Fibroblast of lung (primary cell): ENCODE measurements at regions not wholly inside any gene's neighbourhood (a gene's known extent, or its start where the extent isn't known, plus 50 kb on each side); places are given as distances from the start of the nearest gene placed in this dataset.
"Not testable (repeated sequence)": the region's sequence is repeated elsewhere in the genome, so short reads cannot be mapped to it uniquely, and the experiment has no call there.

ENCODE experiments used
- DNase-seq, 2 donors: peaks; one replicate each; pipeline versions ENCODE4 v3.0.0 to v3.0.0-alpha.2; 2010; ENCODE audit warnings: low read depth in 2 of 2
- H2AFZ ChIP-seq: 2 replicates; pipeline ENCODE4 v1.5.1; 2012; ENCODE audit warnings: low read length, control low read depth, inconsistent platforms
- H3K27ac ChIP-seq: 2 replicates; pipeline ENCODE4 v1.5.1; 2011; ENCODE audit warnings: low read length, control low read depth; ENCODE audit not compliant: insufficient read depth
- H3K27me3 ChIP-seq: 2 replicates; pipeline ENCODE4 v1.5.1; 2011; ENCODE audit warnings: mild to moderate bottlenecking, low read length; ENCODE audit not compliant: control insufficient read depth, insufficient read depth
- H3K36me3 ChIP-seq: 2 replicates; pipeline ENCODE4 v1.5.1; 2011; ENCODE audit warnings: low read length; ENCODE audit not compliant: control insufficient read depth, insufficient read depth
- H3K4me1 ChIP-seq: 2 replicates; pipeline ENCODE4 v1.5.1; 2011; ENCODE audit warnings: low read length; ENCODE audit not compliant: control insufficient read depth, insufficient read depth; ENCODE audit errors: extremely low read depth
- H3K4me2 ChIP-seq: 2 replicates; pipeline ENCODE4 v1.5.1; 2011; ENCODE audit warnings: low read length, control low read depth; ENCODE audit not compliant: insufficient read depth; ENCODE audit errors: extremely low read depth
- H3K4me3 ChIP-seq, 4 experiments: fragments of 200-600 bp in 1 of 4; sonication (generic) in 1 of 4; replicated peaks in 1 of 4; 2 replicates each; pipeline ENCODE4 v1.5.1; 2011 to 2016; ENCODE audit warnings: low read length in 4 of 4, low read depth in 3 of 4, mild to moderate bottlenecking in 3 of 4, control low read depth in 2 of 4, inconsistent platforms in 1 of 4, mixed read lengths in 1 of 4; ENCODE audit not compliant: insufficient read depth in 1 of 4; ENCODE audit errors: control extremely low read depth in 1 of 4
- H3K79me2 ChIP-seq: 2 replicates; pipeline ENCODE4 v1.5.1; 2012; ENCODE audit warnings: mild to moderate bottlenecking, low read length, inconsistent platforms; ENCODE audit not compliant: control insufficient read depth, insufficient read depth
- H3K9ac ChIP-seq: 2 replicates; pipeline ENCODE4 v1.5.1; 2011; ENCODE audit warnings: mild to moderate bottlenecking, low read length, control low read depth; ENCODE audit not compliant: insufficient read depth
- H3K9me3 ChIP-seq: 2 replicates; pipeline ENCODE4 v1.5.1; 2012; ENCODE audit warnings: low read depth, low read length; ENCODE audit not compliant: control insufficient read depth, insufficient read depth
- H4K20me1 ChIP-seq: 2 replicates; pipeline ENCODE4 v1.5.1; 2011; ENCODE audit warnings: low read length; ENCODE audit not compliant: control insufficient read depth, insufficient read depth; ENCODE audit errors: extremely low read depth
- CTCF ChIP-seq, 2 donors: IDR thresholded peaks in 1 of 2; conservative IDR thresholded peaks in 1 of 2; 1 replicate in 1 of 2; 2 replicates in 1 of 2; pipeline ENCODE4 v1.5.1; 2011 to 2012; ENCODE audit warnings: low read length in 2 of 2, control low read depth in 1 of 2, inconsistent platforms in 1 of 2, low read depth in 1 of 2, mild to moderate bottlenecking in 1 of 2
- EZH2 ChIP-seq: IDR thresholded peaks from 2 replicates; pipeline ENCODE4 v1.5.1; 2012; ENCODE audit warnings: low read length, control low read depth, mild to moderate bottlenecking; ENCODE audit errors: missing control alignments

DNA sequence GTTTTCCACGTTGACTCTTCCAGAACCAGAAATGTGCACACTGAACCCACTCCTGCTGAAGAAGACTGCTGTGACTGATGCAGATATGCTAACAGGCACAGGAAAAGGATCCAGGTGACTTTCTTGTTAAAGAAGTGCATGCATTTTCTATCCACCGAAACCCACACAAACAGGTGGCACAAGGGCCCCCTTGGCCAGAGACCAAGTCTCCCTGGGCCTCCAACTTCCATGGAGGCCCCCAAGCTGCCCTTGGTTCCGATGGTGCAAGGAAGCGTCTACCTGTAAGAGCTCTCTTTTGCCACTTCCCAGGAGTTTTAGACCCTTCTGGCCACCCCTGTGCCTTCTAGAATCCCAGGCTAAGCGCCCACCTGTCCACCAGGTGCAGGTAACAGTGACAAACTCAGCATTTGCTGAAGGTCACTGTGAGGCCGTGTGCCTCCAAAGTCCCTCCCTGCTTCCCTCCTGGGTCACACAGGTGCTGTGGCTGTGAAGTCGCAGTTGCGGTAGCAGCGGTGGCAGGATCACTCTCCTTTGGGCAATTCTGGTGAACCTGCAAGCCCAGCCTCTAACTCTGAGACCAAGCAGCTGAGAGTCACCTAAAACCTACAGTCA, 134.8 kb downstream of the PXDC1 start:
- Histone ChIP-seq H3K79me2 (no peaks in the 10 kb centered on the region), H3K9me3 (no peaks in the 10 kb centered on the region), H4K20me1 (no peaks in the 10 kb centered on the region), H3K4me3 (no peak overlapping the region), H3K4me2 (no peak overlapping the region), H3K27me3 (peaks cover 6% of the 10 kb centered on the region), H3K9ac (no peak overlapping the region), H3K27ac (no peak overlapping the region), H2AFZ (no peak overlapping the region), H3K36me3 (no peaks in the 10 kb centered on the region), H3K4me1 (peaks cover 2% of the 10 kb centered on the region)
- TF ChIP-seq EZH2 (no peak), CTCF (conservative IDR thresholded peaks at IDR 0.05 in 1 of 2, IDR thresholded peaks at IDR 0.05 in 1 of 2; ENCODE audit: low read depth in 1 of 2, low read length in 2 of 2) (no peak)
- DNase-seq = no peak

- no peak overlapping the region for H2AFZ ChIP-seq
- H3K4me3 ChIP-seq = no peak overlapping the region
- no peak overlapping the region for H3K4me2 ChIP-seq
- H3K9ac ChIP-seq = no peak overlapping the region
- no peaks in the 10 kb centered on the region for H3K36me3 ChIP-seq
- no peak for TF ChIP-seq CTCF (conservative IDR thresholded peaks at IDR 0.05 in 1 of 2, IDR thresholded peaks at IDR 0.05 in 1 of 2; ENCODE audit: low read depth in 1 of 2, low read length in 2 of 2)
- no peak for TF ChIP-seq EZH2
- no peaks in the 10 kb centered on the region for H3K9me3 ChIP-seq
- H3K4me1 ChIP-seq = peaks cover 2% of the 10 kb centered on the region
- DNase-seq = no peak
- H3K27ac ChIP-seq = no peak overlapping the region
- peaks cover 6% of the 10 kb centered on the region for H3K27me3 ChIP-seq
- H4K20me1 ChIP-seq = no peaks in the 10 kb centered on the region
- H3K79me2 ChIP-seq = no peaks in the 10 kb centered on the region
Measured at GRCh38 chr6:3615391-3616380, 135.8 kb downstream of the PXDC1 start.

DNA sequence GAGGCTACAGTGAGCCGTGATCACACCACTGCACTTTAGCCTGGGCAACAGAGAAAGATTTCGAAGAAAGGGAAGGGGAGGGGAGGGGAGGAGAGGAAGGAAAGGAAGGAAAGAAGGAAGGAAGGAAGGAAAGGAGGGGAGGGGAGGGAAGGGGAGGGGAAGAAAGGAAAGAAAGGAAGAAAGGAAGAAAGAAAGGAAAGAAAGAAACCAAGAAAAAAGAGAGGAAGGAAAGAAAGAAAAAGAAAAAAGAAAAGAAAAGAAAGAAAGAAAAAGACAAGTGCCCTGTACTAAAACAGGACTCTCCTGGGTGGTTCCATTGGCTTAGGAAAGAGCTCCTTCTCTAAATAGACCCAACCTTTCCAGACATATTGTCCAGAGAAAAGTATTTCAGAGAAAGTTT, 136.6 kb downstream of the PXDC1 start:
- Histone ChIP-seq H3K9me3 (no peaks in the 10 kb centered on the region), H3K4me1 (peaks cover 2% of the 10 kb centered on the region), H2AFZ (no peak overlapping the region), H3K9ac (no peak overlapping the region), H3K4me2 (no peak overlapping the region), H3K27ac (no peak overlapping the region), H3K36me3 (no peaks in the 10 kb centered on the region), H4K20me1 (no peaks in the 10 kb centered on the region), H3K27me3 (peaks cover 8% of the 10 kb centered on the region), H3K79me2 (no peaks in the 10 kb centered on the region), H3K4me3 (no peak overlapping the region)
- no peak for DNase-seq
- TF ChIP-seq CTCF (conservative IDR thresholded peaks at IDR 0.05 in 1 of 2, IDR thresholded peaks at IDR 0.05 in 1 of 2; ENCODE audit: low read depth in 1 of 2, low read length in 2 of 2) (no peak), EZH2 (no peak)

DNA sequence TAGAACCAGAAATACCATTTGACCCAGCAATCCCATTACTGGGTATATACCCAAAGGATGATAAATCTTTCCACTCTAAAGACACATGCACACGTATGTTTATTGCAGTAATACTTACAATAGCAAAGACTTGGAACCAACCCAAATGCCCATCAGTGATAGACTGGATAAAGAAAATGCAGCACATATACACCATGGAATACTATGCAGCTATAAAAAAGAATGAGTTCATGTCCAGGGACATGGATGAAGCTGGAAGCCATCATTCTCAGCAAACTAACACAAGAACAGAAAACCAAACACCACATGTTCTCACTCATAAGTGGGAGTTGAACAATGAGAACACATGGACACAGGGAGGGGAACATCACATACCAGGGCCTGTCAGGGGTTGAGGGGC, 137.9 kb downstream of the PXDC1 start:
- not testable (repeated sequence) for H2AFZ ChIP-seq, H3K9me3 ChIP-seq, H3K27ac ChIP-seq, H3K79me2 ChIP-seq, H4K20me1 ChIP-seq, H3K4me1 ChIP-seq, H3K27me3 ChIP-seq, DNase-seq, H3K4me3 ChIP-seq, H3K36me3 ChIP-seq, H3K4me2 ChIP-seq, H3K9ac ChIP-seq
